ENCODE measurements at regions not wholly inside any gene's neighbourhood (a gene's known extent, or its start where the extent isn't known, plus 50 kb on each side); places are given as distances from the start of the nearest gene placed in this dataset.

DNA sequence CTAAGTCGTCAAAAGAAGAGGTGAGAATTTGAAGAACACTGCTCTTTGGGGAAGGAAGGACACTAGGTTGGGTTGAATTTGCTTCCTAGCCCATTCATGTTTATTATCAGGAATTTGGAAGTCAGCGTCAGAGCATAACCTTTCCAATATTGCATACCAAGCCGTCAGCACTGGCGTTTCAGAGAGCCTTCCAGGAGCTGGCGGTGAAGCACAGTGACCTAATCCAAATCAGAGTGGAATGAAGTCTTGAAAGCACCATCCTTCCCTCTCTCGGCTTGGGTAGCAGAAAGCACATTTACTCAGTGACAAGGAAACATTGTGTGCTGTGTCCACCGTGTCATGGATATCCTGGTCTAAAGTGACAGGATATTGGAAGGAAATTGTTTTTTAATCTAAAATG, 240.3 kb upstream of the PELI2 start:
- H3K4me3 ChIP-seq (replicated peaks in 1 of 2; ENCODE audit: low read depth in 2 of 2, low read length in 2 of 2) = no peak overlapping the region
- TF ChIP-seq, protein P1, sequence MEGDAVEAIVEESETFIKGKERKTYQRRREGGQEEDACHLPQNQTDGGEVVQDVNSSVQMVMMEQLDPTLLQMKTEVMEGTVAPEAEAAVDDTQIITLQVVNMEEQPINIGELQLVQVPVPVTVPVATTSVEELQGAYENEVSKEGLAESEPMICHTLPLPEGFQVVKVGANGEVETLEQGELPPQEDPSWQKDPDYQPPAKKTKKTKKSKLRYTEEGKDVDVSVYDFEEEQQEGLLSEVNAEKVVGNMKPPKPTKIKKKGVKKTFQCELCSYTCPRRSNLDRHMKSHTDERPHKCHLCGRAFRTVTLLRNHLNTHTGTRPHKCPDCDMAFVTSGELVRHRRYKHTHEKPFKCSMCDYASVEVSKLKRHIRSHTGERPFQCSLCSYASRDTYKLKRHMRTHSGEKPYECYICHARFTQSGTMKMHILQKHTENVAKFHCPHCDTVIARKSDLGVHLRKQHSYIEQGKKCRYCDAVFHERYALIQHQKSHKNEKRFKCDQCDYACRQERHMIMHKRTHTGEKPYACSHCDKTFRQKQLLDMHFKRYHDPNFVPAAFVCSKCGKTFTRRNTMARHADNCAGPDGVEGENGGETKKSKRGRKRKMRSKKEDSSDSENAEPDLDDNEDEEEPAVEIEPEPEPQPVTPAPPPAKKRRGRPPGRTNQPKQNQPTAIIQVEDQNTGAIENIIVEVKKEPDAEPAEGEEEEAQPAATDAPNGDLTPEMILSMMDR (IDR thresholded peaks at IDR 0.05; ENCODE audit: low read depth, low read length) = no peak
- DNase-seq (ENCODE audit: low read depth in 2 of 2) = peak; percentile 14 to 77

DNA sequence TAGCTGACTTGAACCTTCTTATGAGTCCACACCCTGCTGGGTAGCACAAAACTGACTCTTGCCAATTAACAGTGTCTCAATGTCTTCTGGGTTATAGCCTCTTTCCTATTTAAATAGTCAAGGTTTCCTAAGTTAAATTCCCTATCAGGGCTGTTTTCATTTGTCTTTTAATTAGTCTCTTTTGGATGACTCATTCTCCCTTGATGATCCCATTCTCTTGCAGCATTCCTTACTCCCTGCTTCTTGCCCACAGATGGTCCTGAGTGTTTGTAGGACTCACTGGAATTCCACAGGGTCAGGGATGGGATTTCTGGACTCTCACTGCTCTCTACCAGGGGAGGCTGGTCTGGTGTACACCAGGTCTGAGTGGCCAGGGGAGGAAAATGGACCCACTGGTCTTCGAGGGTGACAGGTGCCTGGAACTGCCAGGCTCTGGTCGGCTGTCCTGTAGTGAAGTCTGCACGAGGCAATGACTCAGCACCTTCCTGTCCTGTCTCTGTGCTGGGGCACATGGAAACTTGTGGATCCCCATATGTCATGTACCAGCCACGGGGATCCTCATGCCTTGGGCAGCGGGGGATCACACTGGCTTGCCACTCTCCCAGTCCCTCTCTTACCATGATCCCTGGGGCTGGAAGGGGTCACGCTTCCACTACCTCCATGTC, 236.5 kb upstream of the PELI2 start:
- no peak for DNase-seq (ENCODE audit: low read depth in 2 of 2)
- TF ChIP-seq, protein P1 (IDR thresholded peaks at IDR 0.05; ENCODE audit: low read depth, low read length) = no peak
- H3K4me3 ChIP-seq (replicated peaks in 1 of 2; ENCODE audit: low read depth in 2 of 2, low read length in 2 of 2) = no peak overlapping the region

DNA sequence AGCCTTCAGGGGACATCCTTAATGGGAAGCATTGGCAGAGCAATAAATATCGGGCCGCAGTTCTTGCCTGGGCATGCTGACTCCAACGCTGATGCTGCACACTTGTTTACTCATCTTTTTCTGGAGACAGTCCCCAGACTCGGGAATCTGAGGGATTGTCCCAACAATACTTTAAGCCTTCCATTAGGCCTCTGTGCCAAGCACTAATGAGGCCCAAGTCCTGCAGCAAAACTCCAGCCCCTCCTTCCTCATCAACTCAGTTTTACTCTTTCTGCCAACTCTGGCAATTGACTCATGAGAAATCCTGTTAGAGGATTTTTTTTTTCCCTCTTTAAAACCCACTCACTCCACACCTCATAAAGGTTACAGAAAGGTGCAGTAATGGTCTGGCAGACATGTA, 233.4 kb upstream of the PELI2 start:
- TF ChIP-seq, protein P1 (IDR thresholded peaks at IDR 0.05; ENCODE audit: low read depth, low read length) = no peak
- no peak overlapping the region for H3K4me3 ChIP-seq (replicated peaks in 1 of 2; ENCODE audit: low read depth in 2 of 2, low read length in 2 of 2)
- no peak for DNase-seq (ENCODE audit: low read depth in 2 of 2)

DNA sequence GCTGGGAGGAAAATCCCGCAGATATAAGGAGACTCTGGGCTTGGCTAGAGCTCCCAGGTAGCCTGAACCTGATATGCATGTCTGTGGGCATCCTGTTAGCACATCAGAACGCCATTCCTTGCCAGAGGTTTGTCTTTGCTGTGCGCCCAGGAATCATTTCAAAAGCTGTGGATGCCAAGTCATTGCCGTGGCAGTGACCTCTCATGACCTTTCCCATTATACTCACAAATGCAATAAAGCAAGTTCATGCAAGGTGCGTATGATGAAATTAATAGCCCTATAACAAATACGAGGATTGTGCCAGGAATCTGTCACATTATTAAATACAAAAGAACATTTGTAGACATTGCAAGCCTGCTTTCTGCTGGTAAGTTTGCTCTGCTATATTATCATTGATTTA, 229.1 kb upstream of the PELI2 start:
- no peak for DNase-seq (ENCODE audit: low read depth in 2 of 2)
- TF ChIP-seq, protein P1 (IDR thresholded peaks at IDR 0.05; ENCODE audit: low read depth, low read length) = no peak
- no peak overlapping the region for H3K4me3 ChIP-seq (replicated peaks in 1 of 2; ENCODE audit: low read depth in 2 of 2, low read length in 2 of 2)

DNA sequence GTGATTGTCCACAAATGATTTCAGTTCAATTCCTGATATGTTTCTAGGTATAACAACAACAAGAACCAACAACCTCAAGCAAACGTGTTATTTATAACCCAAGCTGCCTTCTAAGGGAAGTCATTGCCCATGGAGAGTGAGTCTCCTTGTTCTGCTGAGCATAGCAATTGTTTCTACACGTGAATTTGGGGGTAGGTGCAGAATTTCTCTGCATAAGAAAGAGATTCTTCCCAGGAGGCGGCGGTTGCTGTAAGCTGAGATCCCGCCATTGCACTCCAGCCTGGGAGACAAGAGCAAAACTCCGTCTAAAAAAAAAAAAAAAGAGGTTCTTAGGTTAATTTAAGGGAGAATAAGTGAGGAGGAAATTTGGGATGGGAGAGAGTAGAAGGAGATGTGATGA, 226.5 kb upstream of the PELI2 start:
- TF ChIP-seq, protein P1 (IDR thresholded peaks at IDR 0.05; ENCODE audit: low read depth, low read length) = no peak
- H3K4me3 ChIP-seq (replicated peaks in 1 of 2; ENCODE audit: low read depth in 2 of 2, low read length in 2 of 2) = no peak overlapping the region
- no peak for DNase-seq (ENCODE audit: low read depth in 2 of 2)

DNA sequence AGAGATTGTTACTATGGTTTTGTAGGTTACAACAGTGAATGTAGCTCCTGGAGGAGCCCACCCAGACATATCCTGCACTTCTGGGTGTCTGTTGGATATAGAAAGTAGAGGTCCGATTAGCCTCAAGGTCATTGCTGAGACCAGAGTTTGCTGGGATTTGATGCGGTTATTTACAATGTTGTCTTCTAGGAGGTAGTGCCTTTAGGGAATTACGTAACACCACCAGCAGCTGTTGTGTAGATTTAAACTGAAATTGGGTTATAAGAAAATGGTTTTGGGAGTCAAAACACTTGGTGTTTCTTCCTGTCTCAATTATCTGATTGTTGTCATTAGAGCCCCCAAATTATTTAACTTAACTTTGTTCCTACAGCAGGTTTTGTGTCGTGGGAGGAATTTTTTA, 225.3 kb upstream of the PELI2 start:
- TF ChIP-seq, protein P1 (IDR thresholded peaks at IDR 0.05; ENCODE audit: low read depth, low read length) = no peak
- H3K4me3 ChIP-seq (replicated peaks in 1 of 2; ENCODE audit: low read depth in 2 of 2, low read length in 2 of 2) = no peak overlapping the region
- DNase-seq (ENCODE audit: low read depth in 2 of 2) = peak in 1 of 2 donors; percentile 7

DNA sequence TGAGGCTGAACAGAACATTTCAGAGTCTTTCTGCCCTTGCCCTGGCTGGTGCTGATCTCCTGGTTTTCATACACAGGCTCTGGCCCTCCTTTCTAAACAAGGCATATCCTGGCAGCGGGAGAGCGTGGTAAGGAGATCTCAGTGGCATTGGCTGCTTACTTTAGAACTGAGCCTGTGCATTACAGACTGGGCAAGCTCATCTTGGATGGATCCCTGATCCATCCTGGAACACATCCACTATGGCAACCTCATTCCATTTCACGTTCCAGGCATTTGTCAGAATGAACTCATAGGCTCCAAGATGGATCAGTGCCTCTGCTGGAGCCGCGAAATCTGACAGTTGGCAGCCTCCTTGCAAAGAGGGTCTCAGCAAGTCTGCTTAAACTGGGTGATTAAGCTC, 224.5 kb upstream of the PELI2 start:
- TF ChIP-seq, protein P1 (IDR thresholded peaks at IDR 0.05; ENCODE audit: low read depth, low read length) = no peak
- H3K4me3 ChIP-seq (replicated peaks in 1 of 2; ENCODE audit: low read depth in 2 of 2, low read length in 2 of 2) = no peak overlapping the region
- DNase-seq (ENCODE audit: low read depth in 2 of 2) = no peak

Measured in cardiac fibroblast (primary cell).